ENCODE measurements at regions not wholly inside any gene's neighbourhood (a gene's known extent, or its start where the extent isn't known, plus 50 kb on each side); places are given as distances from the start of the nearest gene placed in this dataset.

GRCh38 chr21:38186661-38187270 is 70.0 kb upstream of the KCNJ15 start:
- no peak for DNase-seq (ENCODE audit: low read depth in 1 of 2, low spot score in 1 of 2)

- DNase-seq (ENCODE audit: low read depth in 1 of 2, low spot score in 1 of 2), result no peak
Measured at GRCh38 chr21:38188037-38188436, 68.8 kb upstream of the KCNJ15 start.

- DNase-seq (ENCODE audit: low read depth in 1 of 2, low spot score in 1 of 2), result no peak
Measured at GRCh38 chr21:38196036-38196435, 60.8 kb upstream of the KCNJ15 start.

GRCh38 chr21:38202811-38203210 is 54.0 kb upstream of the KCNJ15 start:
- DNase-seq (ENCODE audit: low read depth in 1 of 2, low spot score in 1 of 2), result no peak

GRCh38 chr21:38203229-38203628 is 53.6 kb upstream of the KCNJ15 start:
- no peak for DNase-seq (ENCODE audit: low read depth in 1 of 2, low spot score in 1 of 2)

GRCh38 chr21:38205940-38206339 is 50.9 kb upstream of the KCNJ15 start:
- no peak for DNase-seq (ENCODE audit: low read depth in 1 of 2, low spot score in 1 of 2)

GRCh38 chr21:38206646-38207045 is 50.1 kb upstream of the KCNJ15 start:
- no peak for DNase-seq (ENCODE audit: low read depth in 1 of 2, low spot score in 1 of 2)
